Left lung (tissue), 4 donors: ENCODE measurements at regions not wholly inside any gene's neighbourhood (a gene's known extent, or its start where the extent isn't known, plus 50 kb on each side); places are given as distances from the start of the nearest gene placed in this dataset.

Experiments
- ATAC-seq: fragments of 200-7000 bp; cut with Tn5 transposase; one replicate; pipeline ENCODE4 v1.9.1; 2020; ENCODE audit warnings: moderate library complexity
- DNase-seq, 4 donors: peaks; one replicate each; pipeline ENCODE4 v3.0.0-alpha.2; 2013 to 2020
- H3K27ac ChIP-seq, 2 donors: fragments of 200-600 bp; sonication (generic) in 1 of 2; one replicate each; pipeline versions ENCODE4 v1.5.0 to v1.8.0; 2020 to 2021
- H3K27me3 ChIP-seq, 2 donors: fragments of 200-600 bp; sonication (generic) in 1 of 2; one replicate each; pipeline versions ENCODE4 v1.5.0 to v1.8.0; 2020 to 2021
- H3K36me3 ChIP-seq, 2 donors: fragments of 200-600 bp; sonication (generic) in 1 of 2; one replicate each; pipeline versions ENCODE4 v1.5.0 to v1.8.0; 2020 to 2021
- H3K4me1 ChIP-seq, 2 donors: fragments of 200-600 bp; one replicate each; pipeline ENCODE4 v1.8.0; 2021
- H3K4me3 ChIP-seq, 2 donors: fragments of 200-600 bp; sonication (generic) in 1 of 2; one replicate each; pipeline versions ENCODE4 v1.5.0 to v1.8.0; 2020 to 2021; ENCODE audit warnings: mild to moderate bottlenecking in 1 of 2
- H3K9me3 ChIP-seq, 2 donors: fragments of 200-600 bp; sonication (generic) in 1 of 2; one replicate each; pipeline versions ENCODE4 v1.5.0 to v1.8.0; 2020 to 2021
- intact Hi-C, 2 donors: fragments of 100-400 bp; cut with DNase I; formaldehyde crosslinking; loops; one replicate each; pipeline versions ENCODE4 v1.11.2 to v1.14.2; 2022
- TF ChIP-seq, protein P1 (sequence below), 2 donors: fragments of 200-600 bp; sonication (generic) in 1 of 2; IDR thresholded peaks; one replicate each; pipeline versions ENCODE4 v1.5.0 to v1.8.0; 2021; ENCODE audit warnings: antibody characterized with exemption in 2 of 2
- donor health status: DM: no; HTN: yes; CAD: no.
- donor health status: DM: no; HTN: no; CAD: no.

GRCh38 chr2:8021921-8022320, 659.9 kb upstream of the ID2 start:
- DNase-seq: no peak
- Histone ChIP-seq H3K4me3 (no peak overlapping the region), H3K36me3 (no peaks in the 10 kb centered on the region), H3K27ac (no peak overlapping the region), H3K9me3 (no peaks in the 10 kb centered on the region), H3K4me1 (peaks cover 0 to 3% of the 10 kb centered on the region in 2 donors), H3K27me3 (no peaks in the 10 kb centered on the region)
- intact Hi-C loops: no loop called here
- ATAC-seq: no peak
- TF ChIP-seq, protein P1, sequence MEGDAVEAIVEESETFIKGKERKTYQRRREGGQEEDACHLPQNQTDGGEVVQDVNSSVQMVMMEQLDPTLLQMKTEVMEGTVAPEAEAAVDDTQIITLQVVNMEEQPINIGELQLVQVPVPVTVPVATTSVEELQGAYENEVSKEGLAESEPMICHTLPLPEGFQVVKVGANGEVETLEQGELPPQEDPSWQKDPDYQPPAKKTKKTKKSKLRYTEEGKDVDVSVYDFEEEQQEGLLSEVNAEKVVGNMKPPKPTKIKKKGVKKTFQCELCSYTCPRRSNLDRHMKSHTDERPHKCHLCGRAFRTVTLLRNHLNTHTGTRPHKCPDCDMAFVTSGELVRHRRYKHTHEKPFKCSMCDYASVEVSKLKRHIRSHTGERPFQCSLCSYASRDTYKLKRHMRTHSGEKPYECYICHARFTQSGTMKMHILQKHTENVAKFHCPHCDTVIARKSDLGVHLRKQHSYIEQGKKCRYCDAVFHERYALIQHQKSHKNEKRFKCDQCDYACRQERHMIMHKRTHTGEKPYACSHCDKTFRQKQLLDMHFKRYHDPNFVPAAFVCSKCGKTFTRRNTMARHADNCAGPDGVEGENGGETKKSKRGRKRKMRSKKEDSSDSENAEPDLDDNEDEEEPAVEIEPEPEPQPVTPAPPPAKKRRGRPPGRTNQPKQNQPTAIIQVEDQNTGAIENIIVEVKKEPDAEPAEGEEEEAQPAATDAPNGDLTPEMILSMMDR (IDR thresholded peaks at IDR 0.05): no peak

GRCh38 chr2:8022908-8023640, 658.8 kb upstream of the ID2 start:
- Histone ChIP-seq H3K4me1 (peaks cover 0 to 3% of the 10 kb centered on the region in 2 donors), H3K4me3 (no peak overlapping the region), H3K27me3 (no peaks in the 10 kb centered on the region), H3K36me3 (no peaks in the 10 kb centered on the region), H3K27ac (no peak overlapping the region), H3K9me3 (no peaks in the 10 kb centered on the region)
- DNase-seq (peak in 1 of 4 donors; percentile 45), ATAC-seq (peak; percentile 59)
- intact Hi-C loops: no loop called here
- TF ChIP-seq, protein P1 (IDR thresholded peaks at IDR 0.05): no peak

DNA sequence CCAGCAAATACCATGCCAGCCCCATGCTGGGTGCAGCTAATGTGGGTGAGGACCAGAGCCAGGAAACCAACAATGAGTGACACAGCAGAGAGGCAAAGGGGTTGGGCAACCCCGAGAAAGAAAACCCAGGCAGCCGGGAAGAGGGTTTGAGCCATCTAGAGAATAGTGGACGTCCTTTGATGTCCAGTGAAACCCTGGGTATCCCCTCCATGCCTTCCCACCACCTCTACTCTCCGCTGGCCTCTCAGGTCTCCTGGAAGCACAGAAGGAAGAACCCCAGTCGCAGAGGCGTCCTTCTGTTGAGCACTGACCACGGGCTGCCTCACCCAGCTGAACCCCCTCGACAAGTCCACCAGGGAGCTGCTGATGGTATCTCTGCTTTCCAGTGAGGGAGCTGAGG, 657.4 kb upstream of the ID2 start:
- intact Hi-C loops: no loop called here
- H3K4me1 ChIP-seq: peaks cover 0 to 3% of the 10 kb centered on the region in 2 donors
- TF ChIP-seq, protein P1 (IDR thresholded peaks at IDR 0.05): no peak
- H3K9me3 ChIP-seq: no peaks in the 10 kb centered on the region
- no peaks in the 10 kb centered on the region for H3K27me3 ChIP-seq
- H3K4me3 ChIP-seq: no peak overlapping the region
- no peak for ATAC-seq
- H3K27ac ChIP-seq: no peak overlapping the region
- H3K36me3 ChIP-seq: no peaks in the 10 kb centered on the region
- DNase-seq: no peak

GRCh38 chr2:8026381-8026780, 655.5 kb upstream of the ID2 start:
- intact Hi-C loops: no loop called here
- Histone ChIP-seq H3K4me1 (peaks cover 0 to 3% of the 10 kb centered on the region in 2 donors), H3K4me3 (no peak overlapping the region), H3K27me3 (no peaks in the 10 kb centered on the region), H3K36me3 (no peaks in the 10 kb centered on the region), H3K27ac (no peak overlapping the region), H3K9me3 (no peaks in the 10 kb centered on the region)
- TF ChIP-seq, protein P1 (IDR thresholded peaks at IDR 0.05): no peak
- ATAC-seq (no peak), DNase-seq (no peak)

DNA sequence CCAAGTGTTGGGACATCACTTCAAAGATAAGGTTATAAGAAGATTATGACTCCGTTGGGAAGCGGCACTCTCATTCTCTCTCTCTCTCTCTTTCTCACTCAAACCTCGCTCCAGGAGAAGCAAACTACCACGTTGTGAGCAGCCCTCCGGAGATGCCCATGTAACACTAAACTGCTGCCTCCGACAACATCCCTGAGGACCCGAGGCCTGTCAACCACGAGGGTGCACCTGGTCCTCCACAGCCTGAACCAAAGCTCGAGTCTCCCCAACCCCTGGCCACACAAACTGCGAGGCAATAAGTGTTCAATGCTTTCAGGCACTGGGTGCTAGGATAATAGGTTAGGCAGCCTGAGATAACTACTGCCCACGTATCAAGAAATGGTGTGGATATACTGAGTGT, 654.5 kb upstream of the ID2 start:
- DNase-seq (no peak), ATAC-seq (no peak)
- Histone ChIP-seq H3K27me3 (no peaks in the 10 kb centered on the region), H3K27ac (no peak overlapping the region), H3K36me3 (no peaks in the 10 kb centered on the region), H3K9me3 (no peaks in the 10 kb centered on the region), H3K4me1 (peaks cover 0 to 3% of the 10 kb centered on the region in 2 donors), H3K4me3 (no peak overlapping the region)
- TF ChIP-seq, protein P1 (IDR thresholded peaks at IDR 0.05): no peak
- intact Hi-C loops: no loop called here
